GM12875 (cell line): ENCODE measurements at regions not wholly inside any gene's neighbourhood (a gene's known extent, or its start where the extent isn't known, plus 50 kb on each side); places are given as distances from the start of the nearest gene placed in this dataset.

Source experiments
- H3K4me3 ChIP-seq: one replicate; pipeline ENCODE4 v1.5.1; 2011; ENCODE audit warnings: low read depth, low read length, control low read depth
- CTCF ChIP-seq: IDR thresholded peaks from 2 replicates; pipeline ENCODE4 v1.5.1; 2011; ENCODE audit warnings: low read depth, mild to moderate bottlenecking, control low read depth, inconsistent platforms, low read length, moderate library complexity, borderline replicate concordance; ENCODE audit not compliant: insufficient read depth

GRCh38 chr16:82229800-82230619 lies 60.0 kb upstream of the MPHOSPH6 start:
- TF ChIP-seq CTCF = peak; percentile 86
- no peak overlapping the region for H3K4me3 ChIP-seq

GRCh38 chr16:82226327-82226726 lies 56.3 kb upstream of the MPHOSPH6 start:
- TF ChIP-seq CTCF = no peak
- H3K4me3 ChIP-seq = no peak overlapping the region

GRCh38 chr16:82224821-82225220 lies 54.8 kb upstream of the MPHOSPH6 start:
- H3K4me3 ChIP-seq = no peak overlapping the region
- no peak for TF ChIP-seq CTCF

- no peak for TF ChIP-seq CTCF
- H3K4me3 ChIP-seq = no peak overlapping the region
These were observed 50.5 kb upstream of the MPHOSPH6 start for GRCh38 chr16:82220541-82220940.
